NCI-H2196 (cell line): ENCODE measurements at regions not wholly inside any gene's neighbourhood (a gene's known extent, or its start where the extent isn't known, plus 50 kb on each side); places are given as distances from the start of the nearest gene placed in this dataset.

ENCODE experiments used
- DNase-seq: peaks from one replicate; lab custom pipeline; 2025; ENCODE audit not compliant: unreplicated experiment; lab: John Stamatoyannopoulos, UW

- no peak for DNase-seq
Observed at GRCh38 chr3:182530316-182530715, 263.0 kb upstream of the ATP11B start.

DNA sequence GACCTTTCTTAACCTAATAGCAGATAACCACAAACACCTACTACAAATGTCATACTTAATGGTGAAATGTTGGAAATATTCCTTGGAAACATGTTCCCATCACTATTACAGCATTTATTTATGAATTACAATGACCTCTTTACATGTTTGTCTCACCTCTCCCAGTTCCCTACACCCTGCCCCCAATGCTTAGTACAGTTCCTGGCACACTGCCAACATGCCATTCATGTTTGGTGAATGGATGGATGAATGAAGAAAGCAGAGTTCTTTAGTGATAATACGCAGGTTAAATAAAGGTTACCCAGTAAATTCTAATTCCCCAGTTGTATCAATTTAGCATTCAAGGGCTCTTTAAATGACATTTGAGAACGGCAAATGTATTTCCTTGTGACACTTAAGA lies 259.9 kb upstream of the ATP11B start:
- peak; percentile 62 for DNase-seq

GRCh38 chr3:182544542-182544941 lies 248.8 kb upstream of the ATP11B start:
- no peak for DNase-seq

DNA sequence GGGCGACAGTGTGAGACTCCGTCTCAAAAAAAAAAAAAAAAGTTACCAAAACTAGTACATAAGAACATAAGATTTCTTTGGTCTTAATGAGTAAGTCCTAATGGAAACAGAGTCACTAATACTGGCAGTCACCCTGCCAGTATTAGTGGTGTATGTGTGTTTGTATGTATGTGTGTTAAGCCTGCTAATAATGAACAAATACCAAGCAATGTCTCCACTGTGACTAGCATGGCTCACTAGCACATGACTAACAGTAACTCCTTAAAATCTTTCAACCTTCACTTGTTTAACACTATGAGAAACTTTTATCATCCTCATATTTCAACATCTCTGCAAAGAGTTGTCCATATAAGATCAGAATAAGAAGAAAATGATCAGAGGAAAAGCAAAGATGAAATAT lies 231.0 kb upstream of the ATP11B start:
- DNase-seq: no peak

- DNase-seq: no peak
Observed at GRCh38 chr3:182565916-182566796, 227.1 kb upstream of the ATP11B start.

GRCh38 chr3:182567700-182568099 lies 225.6 kb upstream of the ATP11B start:
- peak; percentile 52 for DNase-seq

DNA sequence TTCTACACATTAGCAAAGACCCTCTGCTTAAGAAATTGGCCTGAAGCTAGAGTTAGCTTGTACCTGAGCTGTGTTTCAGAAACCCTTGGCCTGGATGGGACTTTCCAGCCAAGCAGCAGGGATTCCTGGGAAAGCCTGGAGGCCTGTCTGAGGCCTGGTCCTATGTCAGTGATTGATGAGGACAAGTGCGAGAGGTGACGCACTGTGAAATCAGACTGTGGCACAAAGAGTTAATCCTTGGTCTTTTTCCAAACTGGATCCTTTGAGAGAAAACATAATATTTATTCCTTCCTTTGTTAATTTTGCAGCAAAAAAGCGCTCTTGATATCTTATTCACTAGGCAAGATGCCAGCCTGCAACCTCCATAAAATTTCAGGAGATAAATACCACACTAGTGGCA lies 225.0 kb upstream of the ATP11B start:
- DNase-seq: no peak

DNA sequence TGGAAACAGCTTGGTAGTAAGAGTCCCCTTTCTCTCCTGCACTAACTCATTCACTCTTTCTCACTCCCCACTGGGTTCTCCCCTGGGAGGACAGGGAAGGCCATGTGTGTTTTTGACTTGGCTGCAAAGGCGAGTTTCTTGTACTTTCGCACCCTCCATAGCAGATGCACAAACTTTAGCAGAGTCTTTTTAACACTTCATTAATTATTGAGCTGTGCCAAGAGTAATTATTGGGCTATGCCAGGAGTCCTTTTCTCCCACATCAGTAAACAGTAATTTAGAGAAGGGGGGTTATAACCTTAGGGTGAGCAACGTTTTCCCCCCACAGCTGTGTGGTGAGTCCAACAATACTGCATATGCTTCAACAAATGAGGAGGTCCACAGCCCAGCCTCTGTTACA lies 224.4 kb upstream of the ATP11B start:
- no peak for DNase-seq

DNA sequence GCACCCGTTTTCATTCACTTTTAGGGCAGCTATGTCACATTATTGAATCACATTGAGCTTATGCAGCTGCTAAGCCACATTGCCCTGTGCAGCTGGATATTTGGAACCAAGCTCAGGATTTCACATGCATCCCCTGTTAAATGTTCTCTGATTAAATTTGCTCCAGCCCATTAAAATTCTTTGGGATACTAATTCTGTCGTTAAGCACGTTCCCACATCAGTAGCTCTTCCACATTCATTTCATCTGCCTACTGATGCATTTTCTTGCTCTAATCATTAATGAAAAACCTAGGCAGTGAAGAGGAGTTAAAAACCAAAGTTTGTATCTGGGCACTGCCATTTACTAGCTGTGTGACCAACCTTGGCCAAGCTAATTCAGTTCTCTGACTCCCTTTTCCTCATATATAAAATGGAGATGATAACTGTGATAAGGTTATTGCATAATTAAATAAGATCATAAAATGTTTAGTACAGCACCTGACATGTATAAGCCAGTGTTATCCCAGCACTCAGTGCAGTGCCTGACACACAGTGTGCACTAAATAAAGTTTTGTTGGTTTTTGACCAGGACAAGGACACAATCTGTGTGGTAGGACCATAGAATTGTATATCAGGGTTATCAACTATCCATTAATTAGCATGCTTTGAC lies 222.2 kb upstream of the ATP11B start:
- no peak for DNase-seq

DNA sequence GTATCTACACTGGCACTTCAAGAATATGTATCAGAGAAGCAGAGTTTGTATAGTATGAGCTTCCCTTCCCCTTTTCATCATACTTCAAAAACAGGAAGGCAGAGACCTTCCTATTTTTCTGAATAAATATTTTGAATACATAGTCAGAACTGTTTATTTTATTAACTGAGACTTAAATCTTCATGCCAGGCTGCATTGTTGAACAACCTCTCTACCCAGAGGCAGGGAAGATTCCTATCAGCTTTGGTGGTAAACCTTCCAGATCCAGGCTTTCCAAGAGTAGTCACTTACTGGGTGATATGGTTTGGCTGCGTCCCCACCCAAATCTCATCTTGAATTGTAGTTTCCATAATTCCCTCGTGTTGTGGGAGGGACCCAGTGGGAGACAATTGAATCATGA lies 217.4 kb upstream of the ATP11B start:
- DNase-seq: no peak

- no peak for DNase-seq
Observed at GRCh38 chr3:182583545-182583944, 209.8 kb upstream of the ATP11B start.

- DNase-seq: no peak
Observed at GRCh38 chr3:182585532-182586150, 207.7 kb upstream of the ATP11B start.

DNA sequence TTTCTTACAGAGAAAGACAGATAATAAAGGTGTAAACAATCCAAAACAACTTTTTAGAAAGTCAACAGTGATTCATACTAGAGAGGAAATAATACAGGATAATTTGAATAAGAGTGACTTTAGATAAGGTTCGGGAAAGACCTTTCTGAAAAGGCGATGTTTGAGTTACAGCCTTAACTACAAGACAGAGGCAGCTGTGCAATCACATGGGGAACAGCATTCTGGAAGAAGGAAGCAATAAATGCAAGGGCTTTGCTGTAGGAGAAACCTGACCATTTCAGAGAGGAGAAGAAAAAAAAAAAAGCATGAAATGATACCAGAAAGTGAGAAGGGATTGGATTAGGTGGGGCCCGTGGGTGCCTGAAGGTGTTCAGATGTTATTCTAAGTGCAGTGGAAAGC lies 200.6 kb upstream of the ATP11B start:
- DNase-seq: no peak

DNA sequence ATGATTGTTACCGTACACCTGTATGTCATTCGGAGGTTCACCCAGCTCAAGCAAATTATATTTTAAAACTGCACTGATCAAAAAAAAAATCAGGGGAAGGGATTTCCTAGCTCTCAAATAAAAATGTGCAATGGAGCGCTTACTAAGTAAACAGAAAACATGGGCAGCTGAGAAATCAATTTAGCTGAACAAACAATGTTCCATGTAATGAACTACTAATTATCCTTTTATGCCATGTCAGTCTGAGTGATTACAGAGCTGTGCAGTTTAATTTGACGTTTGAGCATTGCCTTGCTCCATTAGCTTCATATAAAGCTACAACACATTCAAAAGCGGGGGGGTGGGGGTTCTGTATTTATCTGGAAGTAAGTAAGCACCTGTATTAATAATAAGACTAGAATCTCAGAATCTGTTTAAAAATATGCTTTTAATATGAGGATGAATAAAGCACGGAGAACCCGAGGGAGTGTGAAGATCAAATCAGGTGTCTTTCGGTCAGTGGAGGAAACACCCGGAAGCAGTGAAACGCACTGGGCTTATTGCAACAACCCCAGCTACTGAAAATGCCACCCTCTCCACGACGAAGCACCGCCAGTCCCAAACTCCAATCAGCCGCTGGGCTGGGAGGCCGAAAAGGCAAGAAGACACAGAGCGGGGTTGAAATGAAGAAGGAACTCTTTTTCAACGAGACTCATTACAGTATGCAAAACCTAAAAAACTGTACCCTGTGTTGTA lies 196.5 kb upstream of the ATP11B start:
- DNase-seq: peak; percentile 70

- no peak for DNase-seq
Observed at GRCh38 chr3:182597621-182598041, 195.7 kb upstream of the ATP11B start.

- DNase-seq: no peak
Observed at GRCh38 chr3:182601597-182601996, 191.7 kb upstream of the ATP11B start.

GRCh38 chr3:182603501-182603900 lies 189.8 kb upstream of the ATP11B start:
- DNase-seq: no peak

DNA sequence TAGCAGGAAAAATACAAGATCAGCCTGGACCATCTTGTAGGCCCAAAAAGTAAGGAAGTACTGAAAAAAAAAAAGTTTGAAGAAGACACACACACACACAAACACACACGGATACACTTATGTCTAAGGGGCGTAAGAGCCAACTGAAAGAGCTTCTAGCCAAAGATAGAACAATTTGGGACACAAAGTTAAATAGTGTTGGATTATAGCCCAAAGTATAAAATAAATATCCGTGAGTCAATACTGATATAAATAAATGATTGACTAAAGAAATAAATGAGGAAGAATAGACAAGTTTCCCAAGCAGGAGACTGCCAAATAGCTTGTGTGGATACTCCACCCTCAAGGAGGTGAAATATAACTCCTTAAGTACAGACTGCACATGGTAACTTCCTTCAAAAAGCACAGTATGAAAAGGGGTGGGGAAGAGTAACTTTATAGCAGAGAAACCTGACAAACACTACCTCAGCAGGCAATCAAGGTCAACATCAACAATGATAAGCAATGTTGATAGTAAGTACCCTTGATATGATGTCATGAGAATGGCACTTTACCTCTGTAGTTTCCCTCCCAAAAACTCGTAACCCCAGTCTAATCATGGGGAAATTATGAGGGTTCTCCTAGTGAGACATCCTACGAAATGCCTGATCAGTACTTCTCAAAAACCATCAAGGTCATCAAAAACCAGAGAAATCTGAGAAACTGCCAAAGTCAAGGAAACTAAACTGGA lies 187.3 kb upstream of the ATP11B start:
- DNase-seq: no peak

DNA sequence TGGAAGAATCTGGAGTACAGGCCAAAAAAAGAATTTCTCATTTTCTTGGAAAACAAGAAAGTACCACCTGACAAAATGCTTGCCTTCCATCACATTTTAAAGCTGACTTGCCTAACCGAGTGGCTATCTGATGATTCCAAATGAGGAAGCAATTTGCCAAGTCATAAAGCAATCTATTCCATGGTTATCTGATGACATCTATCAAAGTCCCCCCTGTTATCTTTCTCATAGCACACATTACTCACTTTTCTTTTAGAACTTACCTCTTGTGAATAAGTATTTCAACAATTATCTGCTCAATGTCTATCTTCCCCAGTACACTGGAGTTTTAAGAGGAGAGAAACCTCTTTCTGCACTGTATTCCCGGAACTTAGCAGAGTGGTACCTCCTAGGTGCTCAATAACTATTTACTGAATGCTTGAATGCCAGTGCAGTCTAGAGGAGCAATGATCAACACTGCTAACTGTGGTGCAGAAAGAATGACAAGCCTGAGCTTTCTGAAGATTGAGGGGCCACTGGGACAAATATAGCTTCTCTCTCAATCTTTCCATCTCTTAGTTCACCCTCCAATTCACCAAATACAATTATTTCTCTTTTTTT lies 186.3 kb upstream of the ATP11B start:
- no peak for DNase-seq

DNA sequence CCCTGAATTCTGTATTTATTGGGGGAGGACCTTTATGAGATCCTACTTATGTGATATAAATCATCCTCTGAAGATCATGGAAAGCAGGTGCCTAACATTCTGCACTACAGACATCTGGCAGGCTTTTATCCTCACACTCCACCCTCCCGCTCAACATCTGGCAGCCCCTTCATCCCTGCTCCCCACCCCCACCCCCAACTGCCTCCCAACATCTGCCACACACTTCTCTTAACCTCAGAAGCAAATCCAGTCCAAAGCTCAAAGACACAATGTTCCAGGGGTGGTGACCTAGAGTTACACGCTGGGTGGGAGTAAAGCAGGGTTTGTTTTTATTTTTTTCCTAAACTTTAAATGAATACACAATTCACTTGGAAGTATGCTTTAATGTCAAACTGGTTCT lies 184.5 kb upstream of the ATP11B start:
- DNase-seq: no peak
